Non-pigmented ciliary epithelial cell (primary cell): ENCODE measurements at regions not wholly inside any gene's neighbourhood (a gene's known extent, or its start where the extent isn't known, plus 50 kb on each side); places are given as distances from the start of the nearest gene placed in this dataset.
"Not testable (repeated sequence)": the region's sequence is repeated elsewhere in the genome, so short reads cannot be mapped to it uniquely, and the experiment has no call there.

ENCODE experiments used
- DNase-seq: peaks from one replicate; pipeline ENCODE4 v3.0.0-alpha.2; 2010; ENCODE audit warnings: low read depth

DNA sequence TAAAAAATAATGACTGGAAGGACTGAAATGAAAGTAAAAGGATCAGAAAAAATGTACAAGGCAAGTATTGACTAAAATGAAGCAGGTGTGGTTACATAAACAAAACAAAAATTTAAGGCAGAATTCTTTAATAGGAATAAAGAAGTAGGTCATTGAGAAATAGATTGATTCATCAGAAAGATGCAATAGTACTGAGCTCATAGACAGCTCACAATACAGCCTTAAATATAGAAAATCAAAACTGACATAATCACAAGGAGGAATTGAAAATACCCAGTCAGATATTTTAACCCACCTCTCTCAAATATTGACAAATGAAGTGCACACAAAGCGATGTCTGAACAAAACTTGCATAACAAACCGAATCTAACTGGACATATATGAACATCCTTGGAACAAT is 366.8 kb upstream of the DPYD start:
- no peak for DNase-seq

DNA sequence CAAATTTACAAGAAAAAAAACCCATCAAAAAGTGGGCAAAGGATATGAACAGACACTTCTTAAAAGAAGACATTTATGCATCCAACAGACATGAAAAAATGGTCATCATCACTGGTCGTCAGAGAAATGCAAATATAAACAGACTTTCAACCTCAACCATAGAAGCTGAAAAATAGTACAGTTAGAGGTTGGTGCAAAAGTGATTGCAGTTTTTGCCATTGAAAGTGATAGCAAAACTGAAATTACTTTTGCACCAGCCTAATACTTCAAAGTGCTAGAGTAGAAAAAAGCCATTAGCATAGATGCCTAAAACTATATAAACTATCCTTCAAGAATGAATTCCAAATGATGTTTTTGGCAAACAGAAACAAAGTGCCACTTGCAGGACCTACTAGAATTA is 365.8 kb upstream of the DPYD start:
- no peak for DNase-seq

DNA sequence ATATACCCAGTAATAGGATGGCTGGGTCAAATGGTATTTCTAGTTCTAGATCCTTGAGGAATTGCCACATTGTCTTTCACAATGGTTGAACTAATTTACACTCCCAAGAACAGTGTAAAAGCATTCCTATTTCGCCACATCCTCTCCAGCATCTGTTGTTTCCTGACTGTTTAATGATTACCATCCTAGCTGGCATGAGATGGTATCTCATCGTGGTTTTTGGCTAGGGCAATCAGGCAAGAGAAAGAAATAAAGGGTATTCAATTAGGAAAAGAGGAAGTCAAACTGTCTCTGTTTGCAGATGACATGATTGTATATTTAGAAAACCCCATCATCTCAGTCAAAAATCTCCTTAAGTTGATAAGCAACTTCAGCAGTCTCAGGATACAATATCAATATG is 364.5 kb upstream of the DPYD start:
- DNase-seq: not testable (repeated sequence)

DNA sequence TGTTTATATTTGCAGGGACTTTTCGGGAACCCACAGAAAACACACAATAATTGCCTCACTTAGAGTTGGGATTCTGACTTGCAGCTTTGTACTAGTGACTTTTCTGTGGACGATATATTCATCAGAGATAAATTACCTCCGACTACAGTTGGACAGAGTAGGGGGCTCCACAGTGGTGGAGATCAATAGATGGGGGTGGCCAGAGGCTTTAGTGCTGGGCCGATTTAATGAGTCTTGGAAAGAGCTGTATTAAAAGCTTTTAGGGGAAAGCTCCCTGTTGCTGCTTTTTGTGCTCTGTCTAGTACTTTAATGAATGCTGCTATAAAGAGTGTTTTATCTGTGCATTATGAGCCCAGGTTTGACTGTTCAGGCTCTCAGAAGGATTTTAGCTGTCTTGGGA is 359.2 kb upstream of the DPYD start:
- DNase-seq: no peak

DNA sequence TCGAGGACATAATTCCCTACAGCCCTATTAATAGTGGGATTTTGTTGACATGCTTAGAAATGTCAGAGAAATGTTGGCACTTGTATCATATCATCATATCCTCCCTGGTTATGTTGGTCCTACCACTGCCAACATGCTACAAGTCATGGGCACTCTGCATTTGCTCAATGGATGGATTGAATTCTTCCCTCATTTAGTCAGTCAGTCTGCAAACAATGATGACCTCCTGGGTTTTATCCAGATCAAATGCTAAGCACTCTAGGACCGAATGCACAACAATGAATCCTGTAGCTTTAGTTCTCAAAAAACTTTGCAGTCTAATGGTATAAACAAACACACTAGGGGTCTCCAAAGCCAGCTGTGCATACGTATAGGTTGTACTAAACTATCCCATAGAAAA is 357.2 kb upstream of the DPYD start:
- no peak for DNase-seq

DNA sequence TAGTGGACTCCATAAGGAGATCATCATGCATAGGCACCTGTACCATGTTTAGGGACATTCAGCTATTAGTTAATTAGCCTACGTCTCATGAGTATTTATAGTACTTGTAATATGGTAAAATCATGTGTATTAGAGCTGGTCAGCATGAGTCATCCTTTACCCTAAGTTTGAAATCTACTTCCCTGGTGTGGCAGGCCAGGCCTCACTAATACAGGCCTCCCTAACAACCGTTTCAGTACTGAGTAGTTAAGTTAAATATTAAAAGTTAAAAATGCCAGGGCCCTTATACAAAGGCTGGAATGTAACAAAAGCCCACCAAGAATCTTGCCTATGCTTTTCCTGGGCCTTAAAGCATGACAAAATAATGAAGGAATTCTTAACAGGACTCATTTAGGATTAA is 356.3 kb upstream of the DPYD start:
- peak; percentile 40 for DNase-seq

DNA sequence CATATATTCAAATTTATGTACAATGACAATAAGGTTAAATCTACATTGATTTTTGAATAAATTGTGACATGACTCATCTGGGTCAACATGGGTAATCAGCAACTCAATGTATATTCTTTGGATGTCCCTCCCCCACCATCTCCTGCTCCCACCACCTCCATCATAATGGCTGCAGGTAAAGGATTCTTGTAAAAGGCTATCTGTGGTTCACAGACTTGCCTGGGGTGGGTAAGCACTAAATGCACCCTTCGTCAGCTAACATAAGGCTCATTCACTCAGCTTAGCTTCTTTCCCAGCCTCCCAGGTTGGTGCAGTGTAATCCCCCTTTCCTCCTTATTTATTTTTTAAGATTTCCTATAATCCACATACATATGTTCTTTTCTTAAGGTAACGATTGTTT is 355.7 kb upstream of the DPYD start:
- DNase-seq: no peak

DNA sequence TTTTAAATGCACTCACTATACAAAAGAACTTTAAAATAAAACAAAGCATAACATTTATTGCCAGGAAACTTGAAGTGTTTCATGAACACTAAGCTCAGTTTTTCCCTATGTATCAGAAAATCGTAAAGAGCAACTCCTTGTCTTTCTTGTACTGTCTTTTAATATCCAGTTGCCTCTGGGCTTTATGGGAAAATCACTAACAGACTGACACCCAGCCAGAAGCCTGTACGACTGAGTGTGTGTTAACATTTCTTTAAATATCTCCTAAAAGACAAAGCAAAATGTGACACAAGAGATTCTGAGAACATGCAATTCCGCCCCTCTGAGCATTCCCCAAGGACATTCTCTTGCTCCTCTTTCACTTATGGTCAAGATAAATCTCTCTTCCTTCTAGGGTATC is 347.5 kb upstream of the DPYD start:
- no peak for DNase-seq

DNA sequence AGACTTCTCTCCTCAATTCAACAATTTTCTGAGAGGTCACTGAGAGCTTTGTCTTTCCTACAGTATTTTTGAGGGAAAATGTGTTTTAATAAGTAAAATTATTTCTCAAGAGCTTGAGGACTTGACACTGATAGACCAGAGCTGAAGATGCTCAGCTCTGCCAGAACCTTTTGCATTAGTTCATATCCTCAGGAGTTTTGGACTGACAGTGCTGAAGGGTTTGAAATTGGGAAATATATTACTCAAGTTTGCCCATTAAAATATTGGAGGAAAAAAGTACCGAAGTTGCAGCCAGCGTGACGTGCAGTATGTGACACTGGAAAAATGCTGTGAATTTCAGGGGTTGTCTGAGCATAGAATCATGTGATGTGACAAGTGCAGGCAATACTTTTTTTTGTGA is 346.6 kb upstream of the DPYD start:
- no peak for DNase-seq

DNA sequence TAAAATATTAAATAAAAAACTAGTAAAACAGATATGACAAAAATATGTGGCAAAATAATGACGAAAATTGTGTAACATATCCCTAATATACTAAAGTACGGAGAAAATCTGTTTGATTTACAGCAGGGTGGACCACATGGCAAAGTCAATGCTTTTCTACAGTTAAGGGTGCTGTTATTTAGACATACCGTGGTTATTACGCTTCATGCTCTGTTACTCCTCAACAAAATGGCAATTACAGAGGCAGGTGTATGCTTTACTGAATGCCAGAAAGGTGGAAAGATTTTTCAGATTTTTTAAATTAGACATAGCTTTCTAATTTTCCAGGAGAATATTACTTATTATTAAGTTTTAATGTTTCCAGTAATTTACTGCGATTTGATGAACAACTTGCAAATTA is 343.9 kb upstream of the DPYD start:
- DNase-seq: no peak

DNA sequence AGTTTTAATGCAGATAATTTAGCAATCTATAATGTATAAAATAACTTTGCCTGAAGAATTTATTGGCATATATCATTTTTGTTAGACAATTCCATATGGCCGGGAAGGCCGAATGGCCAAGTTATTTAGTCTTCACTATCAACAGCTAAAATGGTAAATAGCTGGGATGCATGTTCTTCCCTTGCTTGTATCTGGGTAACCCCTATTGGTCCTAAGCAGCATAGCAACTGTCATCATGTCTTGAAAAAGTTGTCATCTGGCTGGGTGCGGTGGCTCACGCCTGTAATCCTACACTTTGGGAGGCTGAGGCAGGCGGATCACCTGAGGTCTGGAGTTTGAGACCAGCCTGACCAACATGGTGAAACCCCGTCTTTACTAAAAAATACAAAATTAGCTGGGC is 340.0 kb upstream of the DPYD start:
- no peak for DNase-seq

DNA sequence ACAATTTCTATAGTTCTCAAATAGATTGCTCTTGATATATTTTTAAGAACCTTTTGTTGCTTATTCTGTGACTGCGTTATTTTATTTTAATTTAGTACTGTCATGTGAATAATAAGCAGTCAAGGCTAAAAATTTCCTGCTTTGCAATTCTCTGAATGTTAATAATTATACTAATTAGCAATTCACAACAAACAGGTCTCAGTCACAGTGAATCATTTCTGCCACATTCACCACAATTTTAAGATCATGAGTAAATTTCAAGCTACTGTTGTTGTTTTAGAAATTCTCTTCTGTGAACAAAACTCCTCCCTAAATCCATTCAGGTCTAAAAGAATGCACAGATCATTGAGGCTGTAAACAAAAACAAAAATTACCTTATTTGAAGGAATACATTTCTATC is 339.6 kb upstream of the DPYD start:
- DNase-seq: no peak

DNA sequence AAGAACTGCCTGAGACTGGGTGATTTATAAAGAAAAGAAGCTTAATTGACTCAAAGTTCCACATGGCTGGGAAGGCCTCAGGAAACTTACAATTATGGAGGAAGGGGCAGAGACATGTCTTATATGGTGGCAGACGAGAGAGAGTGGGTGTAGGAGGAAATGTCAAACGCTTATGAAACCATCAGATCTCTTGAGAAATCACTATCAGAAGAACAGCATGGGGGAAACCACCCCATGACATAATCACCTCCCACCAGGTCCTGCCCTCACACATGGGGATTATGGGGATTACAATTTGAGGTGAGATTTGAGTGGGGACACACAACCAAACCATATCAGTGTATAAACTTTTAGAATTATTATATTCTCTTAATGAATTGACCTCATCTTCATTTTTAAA is 335.9 kb upstream of the DPYD start:
- no peak for DNase-seq

DNA sequence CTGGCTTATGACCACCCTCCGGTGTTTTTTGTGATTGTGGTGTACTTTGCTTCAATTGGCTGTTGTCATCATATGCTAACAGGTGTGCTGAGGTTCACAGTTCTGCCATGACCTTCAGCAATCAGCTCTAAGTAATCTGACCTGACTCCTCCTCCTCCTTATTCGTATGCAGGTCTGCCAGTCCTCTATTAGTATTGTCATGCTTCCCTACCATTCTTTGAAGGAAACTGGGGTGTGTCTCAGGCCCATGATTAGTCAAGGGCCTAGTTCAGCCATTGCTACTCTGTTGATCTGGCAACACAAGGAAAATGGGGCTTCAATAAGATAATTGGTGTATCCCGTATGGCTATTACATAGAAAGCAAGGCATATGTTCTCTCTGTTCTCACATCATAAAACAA is 332.3 kb upstream of the DPYD start:
- no peak for DNase-seq

DNA sequence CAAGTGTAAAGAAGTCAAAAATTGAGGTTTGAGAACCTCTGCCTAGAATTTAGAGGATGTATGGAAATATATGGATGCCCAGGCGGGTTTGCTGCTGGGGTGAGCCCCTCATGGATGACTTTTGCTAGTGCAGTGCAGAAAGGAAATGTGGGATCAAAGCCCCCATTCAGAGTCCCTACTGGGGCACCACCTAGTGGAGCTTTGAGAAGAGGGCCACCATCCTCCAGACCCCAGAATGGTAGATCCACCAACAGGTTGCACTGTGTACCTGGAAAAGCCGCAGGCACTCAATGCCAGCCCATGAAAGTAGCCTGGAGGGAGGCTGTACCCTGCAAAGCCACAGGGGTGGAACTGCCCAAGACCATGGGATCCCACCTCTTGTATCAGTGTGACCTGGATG is 330.7 kb upstream of the DPYD start:
- DNase-seq: no peak

DNA sequence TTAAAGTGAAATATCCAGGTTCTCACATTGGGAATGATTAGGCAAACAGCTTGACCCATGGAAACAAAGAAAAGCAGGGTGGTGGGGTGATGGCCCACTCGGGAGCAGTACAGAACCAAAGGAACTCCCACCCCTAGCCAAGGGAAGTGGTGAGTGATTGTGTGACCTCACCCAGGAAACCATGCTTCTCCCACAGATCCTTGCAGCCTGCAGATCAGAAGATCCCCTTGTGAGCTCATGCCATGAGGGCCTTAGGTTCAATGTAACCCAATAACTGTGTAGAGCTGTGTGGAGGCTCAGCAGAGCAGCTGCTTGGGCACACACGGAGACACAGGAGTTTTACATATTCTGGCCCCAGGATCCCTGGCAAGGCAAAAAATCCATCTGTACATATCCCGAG is 311.8 kb upstream of the DPYD start:
- DNase-seq: no peak

DNA sequence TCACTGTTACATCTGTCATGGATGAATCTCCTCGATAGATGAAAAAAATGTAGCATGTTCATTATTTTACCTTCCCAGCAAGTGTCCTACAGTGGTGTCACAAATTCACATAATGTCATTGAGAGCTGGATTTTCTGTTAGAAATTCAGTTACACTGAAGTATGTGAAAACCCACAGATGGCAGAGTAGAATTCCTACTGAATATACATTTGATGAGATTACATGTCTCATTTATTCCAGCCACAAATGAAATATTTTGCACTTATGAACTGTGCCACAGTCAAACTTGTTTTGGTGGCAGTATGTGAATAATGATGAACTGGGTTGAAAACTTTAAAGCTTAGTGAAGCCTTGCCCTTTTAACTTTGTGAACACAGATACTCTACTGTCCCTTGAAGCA is 301.9 kb upstream of the DPYD start:
- no peak for DNase-seq

DNA sequence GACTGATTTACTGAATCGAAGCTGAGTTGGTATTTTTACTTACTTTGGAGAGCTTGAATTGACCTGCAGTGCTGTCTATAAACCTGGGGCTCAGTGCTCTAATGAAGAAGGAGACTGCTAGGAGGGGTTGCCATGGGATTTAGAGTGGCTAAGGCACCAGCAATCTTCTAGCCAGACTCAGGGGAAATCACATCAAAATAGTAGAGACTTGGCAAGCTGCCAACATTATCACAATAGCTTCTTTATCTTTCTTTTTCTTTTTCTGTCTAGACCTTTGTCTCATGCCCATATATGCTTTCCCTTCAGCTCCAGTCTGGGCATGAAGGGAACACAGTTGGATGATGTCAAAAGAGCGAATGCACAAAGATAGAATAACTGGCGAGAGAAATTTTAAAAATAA is 301.1 kb upstream of the DPYD start:
- DNase-seq: no peak

DNA sequence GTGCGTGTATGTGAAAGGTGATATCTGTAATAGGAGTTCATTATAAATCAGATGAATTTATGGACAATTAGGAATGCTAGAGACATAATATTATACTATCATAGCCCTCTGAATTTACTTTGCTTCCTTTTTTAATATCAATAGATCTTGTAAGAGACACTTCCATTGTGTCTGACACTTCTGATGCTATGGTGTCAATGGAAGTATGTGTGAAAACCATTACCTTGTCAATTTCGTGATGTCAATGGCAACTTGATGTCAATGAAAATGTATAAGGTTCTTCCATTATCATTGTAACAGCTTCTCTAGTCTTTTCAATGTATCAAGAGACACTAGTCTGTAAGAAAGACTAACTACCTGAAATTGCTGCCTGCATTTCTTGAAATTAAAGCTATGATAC is 296.8 kb upstream of the DPYD start:
- DNase-seq: no peak

DNA sequence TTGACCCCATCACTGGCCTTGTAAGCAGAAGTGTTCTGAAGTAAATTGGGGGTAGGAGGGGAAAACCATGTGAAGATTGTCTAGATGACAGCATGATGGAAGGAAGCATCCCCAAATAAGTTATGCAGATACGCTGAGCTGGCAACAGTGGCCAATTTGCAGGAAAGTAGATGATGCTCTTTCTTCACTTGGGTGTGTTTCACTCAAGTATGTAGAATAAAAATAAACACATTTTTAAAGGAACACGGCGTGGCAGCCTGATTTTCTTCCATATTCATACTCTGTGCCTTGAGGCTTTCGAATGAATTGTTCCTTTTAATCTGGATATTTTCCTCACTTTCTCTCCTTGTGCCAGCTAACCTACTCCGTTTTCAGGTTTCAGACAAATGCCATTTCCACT is 295.5 kb upstream of the DPYD start:
- DNase-seq: no peak

DNA sequence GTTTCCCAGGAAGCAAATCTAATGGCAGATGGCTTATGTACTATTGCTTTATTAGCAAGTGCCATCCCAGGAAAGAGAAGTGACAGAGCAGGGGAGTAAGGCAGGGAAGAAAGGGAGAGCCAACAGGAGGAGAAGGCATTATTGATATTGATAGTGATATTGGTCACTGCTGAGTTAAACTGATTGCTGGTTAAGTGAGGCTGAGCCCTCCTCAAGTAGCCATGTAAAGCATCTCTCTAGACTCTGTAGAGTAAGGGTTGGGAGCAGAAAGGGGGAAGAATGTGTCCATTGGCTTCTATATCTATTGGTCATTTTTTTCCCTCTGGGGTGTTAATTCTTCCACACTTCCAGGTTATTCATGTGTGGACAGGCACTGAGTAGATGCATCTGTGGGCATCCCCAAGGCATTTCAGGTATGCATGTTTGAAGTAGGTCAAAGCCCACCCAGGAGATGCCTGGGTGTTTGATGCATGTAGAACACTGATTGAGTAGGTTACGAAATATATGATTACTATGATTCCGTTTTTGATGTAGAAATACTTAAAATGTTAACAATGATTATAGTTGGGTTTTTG is 290.5 kb upstream of the DPYD start:
- no peak for DNase-seq

DNA sequence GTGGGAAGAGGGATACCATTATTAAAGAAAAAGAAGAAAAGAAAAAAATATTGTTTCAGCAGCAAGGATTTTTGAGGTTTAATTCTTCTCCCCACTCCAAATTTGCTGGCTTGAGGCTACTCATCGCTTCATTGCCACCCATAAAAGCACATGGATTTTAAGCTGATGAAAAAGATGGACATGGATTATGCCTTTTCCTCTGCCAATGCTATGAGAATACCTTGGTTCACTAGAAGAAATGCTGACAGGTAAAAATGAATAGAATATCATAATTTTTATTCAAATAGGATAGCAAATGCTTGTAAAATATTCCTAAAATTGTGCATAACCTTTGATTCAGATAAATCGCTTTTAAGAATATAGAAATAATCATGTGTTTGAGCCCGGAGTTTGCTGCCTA is 289.7 kb upstream of the DPYD start:
- no peak for DNase-seq

DNA sequence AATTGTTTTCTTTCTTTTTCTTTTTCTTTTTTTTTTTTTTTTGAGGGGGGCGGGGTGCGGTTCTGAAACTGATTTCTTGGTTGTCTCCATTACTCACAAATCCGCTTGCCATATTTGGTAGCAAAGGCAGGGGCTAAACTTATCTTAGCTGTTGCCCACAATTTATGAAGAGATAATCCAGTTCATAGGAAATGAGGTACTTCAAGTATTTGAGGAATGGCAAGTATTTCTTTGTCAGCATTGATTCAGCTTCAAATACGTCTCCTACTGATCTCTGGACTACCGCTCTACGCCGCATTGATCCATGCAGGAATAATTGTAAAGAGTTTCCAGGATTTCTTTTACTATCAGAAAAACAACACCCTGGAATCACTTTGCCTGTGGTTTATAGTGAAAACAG is 289.2 kb upstream of the DPYD start:
- peak; percentile 97 for DNase-seq

DNA sequence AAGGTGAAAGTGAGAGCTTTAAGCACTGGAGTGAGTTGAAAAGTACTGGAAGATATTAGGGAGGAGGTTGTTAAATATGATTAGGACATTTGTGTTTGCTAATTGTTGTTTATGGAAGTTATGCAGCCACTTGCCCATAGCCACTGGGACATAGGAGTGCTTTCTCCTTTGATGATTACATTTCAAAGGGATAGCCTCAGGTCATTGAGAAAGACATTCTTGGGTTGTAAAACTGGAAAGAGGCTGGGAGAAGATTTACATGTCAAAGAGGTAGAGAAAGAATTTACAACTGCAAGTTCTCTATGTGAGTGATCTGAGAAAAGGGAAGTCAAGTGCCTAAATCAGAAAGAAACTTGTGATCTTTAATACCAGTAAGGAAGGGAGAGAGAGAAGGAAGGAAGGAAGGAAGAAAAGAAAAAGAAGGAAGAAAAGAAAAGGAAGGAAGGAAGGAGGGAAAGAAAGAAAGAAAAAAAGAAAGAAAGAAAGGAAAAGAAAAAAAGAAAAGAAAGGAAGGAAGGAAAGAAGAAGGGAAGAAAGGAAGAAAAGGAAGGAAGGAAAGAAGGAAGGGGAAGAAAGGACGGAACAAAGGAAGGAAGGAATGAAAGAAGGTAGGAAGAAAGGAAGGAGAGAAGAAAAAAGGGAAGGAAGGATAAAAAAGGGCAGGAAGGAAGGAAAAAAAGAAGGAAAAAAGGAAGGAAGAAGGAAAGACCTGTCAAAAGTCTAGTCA is 284.6 kb upstream of the DPYD start:
- DNase-seq: no peak

DNA sequence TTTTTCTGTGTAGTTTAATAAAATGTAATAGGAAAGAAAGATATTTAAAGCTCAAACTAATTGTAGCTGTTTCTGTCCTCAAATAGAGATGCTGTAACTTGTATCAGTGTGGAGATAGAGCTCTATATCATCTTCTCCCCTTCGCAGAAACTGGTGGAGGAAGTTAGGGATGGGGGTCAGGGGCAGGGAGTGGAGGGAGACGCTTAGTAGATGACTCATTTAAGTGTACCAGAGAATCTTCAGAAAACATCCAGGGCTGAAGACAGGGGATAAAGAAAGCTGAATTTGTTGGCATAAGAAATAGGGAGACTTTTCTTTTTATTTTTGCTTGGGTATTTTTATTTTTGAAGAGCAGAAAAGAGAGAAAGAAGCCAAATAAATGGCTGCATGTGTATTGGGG is 282.6 kb upstream of the DPYD start:
- DNase-seq: no peak
